ENCODE measurements at regions not wholly inside any gene's neighbourhood (a gene's known extent, or its start where the extent isn't known, plus 50 kb on each side); places are given as distances from the start of the nearest gene placed in this dataset.

- no peak for TF ChIP-seq ATF2 (tag by site-specific recombination; IDR thresholded peaks at IDR 0.05; ENCODE audit: low read depth)
- no peak for TF ChIP-seq TCF7L2 (IDR thresholded peaks at IDR 0.05; ENCODE audit: borderline replicate concordance, low read depth, low read length)
- TF ChIP-seq ZNF580 (tag by site-specific recombination; IDR thresholded peaks at IDR 0.05): no peak
- no peak for TF ChIP-seq ZNF133 (tag by site-specific recombination; IDR thresholded peaks at IDR 0.05)
Measured at GRCh38 chr10:31679936-31680335, 248.7 kb downstream of the ARHGAP12 start.

Measured in HEK293 (cell line).